Epithelial cell of esophagus (primary cell): ENCODE measurements at regions not wholly inside any gene's neighbourhood (a gene's known extent, or its start where the extent isn't known, plus 50 kb on each side); places are given as distances from the start of the nearest gene placed in this dataset.

Experiments used
- DNase-seq: peaks from one replicate; pipeline ENCODE4 v3.0.0; 2010; ENCODE audit warnings: low read depth
- H3K4me3 ChIP-seq: 2 replicates; pipeline ENCODE4 v1.5.1; 2011; ENCODE audit warnings: mild to moderate bottlenecking, low read length, control low read depth
- TF ChIP-seq, protein P1 (sequence below): IDR thresholded peaks from 2 replicates; pipeline ENCODE4 v1.5.1; 2011; ENCODE audit warnings: low read depth, mild to moderate bottlenecking, low read length, control low read depth, inconsistent platforms; ENCODE audit not compliant: insufficient read depth; ENCODE audit errors: missing control alignments

GRCh38 chr18:44536046-44536445 lies 144.6 kb upstream of the SETBP1 start:
- no peak overlapping the region for H3K4me3 ChIP-seq
- TF ChIP-seq, protein P1, sequence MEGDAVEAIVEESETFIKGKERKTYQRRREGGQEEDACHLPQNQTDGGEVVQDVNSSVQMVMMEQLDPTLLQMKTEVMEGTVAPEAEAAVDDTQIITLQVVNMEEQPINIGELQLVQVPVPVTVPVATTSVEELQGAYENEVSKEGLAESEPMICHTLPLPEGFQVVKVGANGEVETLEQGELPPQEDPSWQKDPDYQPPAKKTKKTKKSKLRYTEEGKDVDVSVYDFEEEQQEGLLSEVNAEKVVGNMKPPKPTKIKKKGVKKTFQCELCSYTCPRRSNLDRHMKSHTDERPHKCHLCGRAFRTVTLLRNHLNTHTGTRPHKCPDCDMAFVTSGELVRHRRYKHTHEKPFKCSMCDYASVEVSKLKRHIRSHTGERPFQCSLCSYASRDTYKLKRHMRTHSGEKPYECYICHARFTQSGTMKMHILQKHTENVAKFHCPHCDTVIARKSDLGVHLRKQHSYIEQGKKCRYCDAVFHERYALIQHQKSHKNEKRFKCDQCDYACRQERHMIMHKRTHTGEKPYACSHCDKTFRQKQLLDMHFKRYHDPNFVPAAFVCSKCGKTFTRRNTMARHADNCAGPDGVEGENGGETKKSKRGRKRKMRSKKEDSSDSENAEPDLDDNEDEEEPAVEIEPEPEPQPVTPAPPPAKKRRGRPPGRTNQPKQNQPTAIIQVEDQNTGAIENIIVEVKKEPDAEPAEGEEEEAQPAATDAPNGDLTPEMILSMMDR, result no peak
- peak; percentile 55 for DNase-seq

DNA sequence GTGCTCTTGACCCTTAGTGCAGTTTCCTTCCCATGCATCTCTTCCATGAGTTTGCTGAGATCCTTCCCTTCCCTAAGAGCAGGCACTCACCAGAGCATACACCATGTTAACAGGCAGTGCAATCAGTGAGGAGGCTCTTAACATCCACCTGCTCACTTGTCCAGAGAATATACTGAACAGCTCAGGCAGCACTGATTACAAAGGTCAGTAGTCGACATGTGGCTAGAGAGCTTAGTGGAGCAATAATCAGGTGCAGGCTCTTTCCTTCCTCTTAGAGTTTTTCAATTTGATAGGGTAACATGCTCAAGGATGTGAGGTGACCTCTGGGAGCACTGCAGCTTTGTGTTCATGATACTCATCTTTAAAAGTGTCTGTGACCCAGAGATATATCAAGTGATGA lies 144.1 kb upstream of the SETBP1 start:
- H3K4me3 ChIP-seq, result no peak overlapping the region
- no peak for DNase-seq
- TF ChIP-seq, protein P1, result no peak

GRCh38 chr18:44537526-44537925 lies 143.2 kb upstream of the SETBP1 start:
- TF ChIP-seq, protein P1, result no peak
- peak; percentile 97 for DNase-seq
- H3K4me3 ChIP-seq, result no peak overlapping the region

DNA sequence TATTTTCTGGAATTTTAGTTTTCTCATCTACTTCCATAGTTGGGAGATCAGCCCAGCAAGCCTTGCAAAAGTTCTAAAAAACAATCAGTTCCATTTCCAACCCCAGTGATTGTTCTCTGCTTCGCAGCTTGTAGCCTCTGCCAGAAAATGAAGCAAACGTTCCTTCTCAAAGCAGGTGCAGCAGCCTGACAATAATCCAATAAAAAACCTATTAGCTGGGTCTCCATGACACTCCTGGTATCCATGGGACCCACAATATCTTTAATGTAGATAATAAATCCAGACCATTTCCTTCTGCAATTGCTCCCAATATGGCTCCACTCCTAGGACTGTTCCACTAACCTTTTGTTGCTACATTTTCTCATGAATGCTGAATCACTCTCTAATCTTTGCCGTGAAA lies 140.8 kb upstream of the SETBP1 start:
- DNase-seq, result no peak
- no peak overlapping the region for H3K4me3 ChIP-seq
- TF ChIP-seq, protein P1, result no peak

GRCh38 chr18:44541159-44541558 lies 139.5 kb upstream of the SETBP1 start:
- DNase-seq, result peak; percentile 59
- H3K4me3 ChIP-seq, result no peak overlapping the region
- TF ChIP-seq, protein P1, result no peak

- DNase-seq, result peak; percentile 61
- TF ChIP-seq, protein P1, result no peak
- no peak overlapping the region for H3K4me3 ChIP-seq
Measured at GRCh38 chr18:44541781-44542180, 138.9 kb upstream of the SETBP1 start.

DNA sequence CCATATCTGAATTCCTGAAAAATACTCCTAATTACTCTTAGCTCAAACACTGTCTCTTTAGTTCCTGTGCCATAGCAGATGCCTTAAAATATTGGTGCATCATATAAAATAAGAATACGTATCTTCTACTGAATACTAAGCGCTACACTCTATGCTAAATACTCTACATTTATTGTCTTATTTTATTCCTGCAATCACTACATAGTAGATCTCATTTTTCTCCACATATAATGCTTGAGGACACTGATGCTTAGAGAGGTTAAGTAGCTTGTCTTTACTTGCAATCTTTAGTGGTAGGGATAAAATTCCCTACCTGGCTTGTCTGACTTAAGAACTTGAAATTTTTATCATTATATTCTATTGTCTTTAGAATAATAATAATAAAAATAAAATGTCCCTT lies 137.3 kb upstream of the SETBP1 start:
- H3K4me3 ChIP-seq, result no peak overlapping the region
- TF ChIP-seq, protein P1, result no peak
- no peak for DNase-seq
